H1 (cell line): ENCODE measurements at regions not wholly inside any gene's neighbourhood (a gene's known extent, or its start where the extent isn't known, plus 50 kb on each side); places are given as distances from the start of the nearest gene placed in this dataset.

Source experiments
- BACH1 ChIP-seq: IDR thresholded peaks from 2 replicates; pipeline ENCODE4 v1.6.1; 2012; ENCODE audit warnings: low read length, improper control_type of control experiment
- CHD7 ChIP-seq: fragments of 300-600 bp; sonication (generic); IDR thresholded peaks from 2 replicates; pipeline ENCODE4 v1.7.1; 2012; ENCODE audit warnings: low read length, moderate library complexity, mild to moderate bottlenecking, inconsistent platforms; ENCODE audit not compliant: insufficient replicate concordance
- CTBP2 ChIP-seq: IDR thresholded peaks from 2 replicates; pipeline ENCODE4 v1.7.0; 2011; ENCODE audit warnings: borderline replicate concordance, mild to moderate bottlenecking, moderate library complexity, mixed read lengths, low read length; ENCODE audit not compliant: insufficient read depth, insufficient read length
- JUN ChIP-seq: IDR thresholded peaks from 2 replicates; pipeline ENCODE4 v1.6.1; 2011; ENCODE audit warnings: low read depth, mild to moderate bottlenecking, improper control_type of control experiment, low read length
- NRF1 ChIP-seq: IDR thresholded peaks from 2 replicates; pipeline ENCODE4 v1.6.1; 2011; ENCODE audit warnings: mild to moderate bottlenecking, low read depth, low read length, improper control_type of control experiment

GRCh38 chrX:30039768-30040167, 175.6 kb upstream of the MAGEB2 start (continued):
- TF ChIP-seq CTBP2, result no peak
- no peak for TF ChIP-seq BACH1
- TF ChIP-seq JUN, result no peak
- no peak for TF ChIP-seq NRF1
- TF ChIP-seq CHD7, result no peak
